HTR-8/SVneo (cell line): ENCODE measurements at regions not wholly inside any gene's neighbourhood (a gene's known extent, or its start where the extent isn't known, plus 50 kb on each side); places are given as distances from the start of the nearest gene placed in this dataset.
"Not testable (repeated sequence)": the region's sequence is repeated elsewhere in the genome, so short reads cannot be mapped to it uniquely, and the experiment has no call there.

Experiments used
- DNase-seq: peaks from one replicate; pipeline ENCODE4 v3.0.0; 2011; ENCODE audit warnings: low spot score, mixed read lengths; ENCODE audit not compliant: insufficient read length
- FAIRE-seq: peaks from 2 replicates; lab custom pipeline; 2011; peaks lifted over from hg19 to GRCh38; lab: Jason Lieb, UNC

DNA sequence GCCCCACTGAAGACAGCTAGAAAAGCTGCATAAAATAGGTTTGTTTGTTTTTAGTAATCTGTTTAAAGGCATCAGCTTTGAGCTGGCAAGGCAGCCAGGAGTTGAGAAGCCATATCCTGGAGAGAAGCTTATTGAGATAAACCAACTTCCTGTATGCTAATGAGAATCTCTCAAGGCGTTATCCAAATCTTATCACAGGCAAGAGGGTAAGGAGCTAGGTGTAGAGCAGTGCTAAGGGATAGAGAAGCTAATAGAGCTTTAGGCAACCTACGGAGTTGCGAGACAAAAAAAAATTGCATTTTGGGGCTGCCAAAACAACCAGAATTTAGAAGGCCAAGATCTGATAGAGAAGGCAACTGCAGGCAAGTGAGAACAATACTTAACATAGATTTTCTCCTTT, 641.6 kb downstream of the SH2D4B start:
- FAIRE-seq (no peak), DNase-seq (no peak)

DNA sequence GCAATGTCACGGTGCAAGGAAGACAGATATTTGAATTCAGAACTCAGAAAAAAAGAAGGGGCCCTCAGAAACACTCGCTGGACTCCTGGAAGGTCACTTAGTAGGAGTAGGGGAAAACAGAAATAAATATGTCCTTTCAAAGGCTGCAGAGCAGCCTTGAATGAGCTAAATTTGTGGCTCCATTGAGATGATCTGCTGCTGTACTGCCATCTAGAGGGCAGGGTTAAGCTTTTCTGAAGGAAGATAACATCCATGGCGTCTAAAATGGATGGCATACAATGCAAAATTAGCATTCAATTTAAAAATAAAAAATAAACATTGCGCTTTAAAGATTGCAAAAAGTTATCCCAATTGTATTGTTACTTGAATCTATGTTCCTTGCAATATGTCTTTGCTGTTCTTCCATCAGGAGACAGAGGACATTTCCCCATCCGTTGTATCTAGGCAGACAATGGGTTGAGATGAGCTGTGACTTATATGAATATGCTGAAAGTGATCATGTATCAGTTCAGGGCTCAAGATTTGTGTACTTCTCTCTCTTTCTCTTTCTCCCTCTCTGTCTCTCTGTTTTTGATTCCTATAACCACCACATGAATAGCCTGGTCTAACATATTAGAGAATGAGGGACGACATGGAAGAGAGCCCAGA, 642.2 kb downstream of the SH2D4B start:
- no peak for FAIRE-seq
- DNase-seq = peak; percentile 4

DNA sequence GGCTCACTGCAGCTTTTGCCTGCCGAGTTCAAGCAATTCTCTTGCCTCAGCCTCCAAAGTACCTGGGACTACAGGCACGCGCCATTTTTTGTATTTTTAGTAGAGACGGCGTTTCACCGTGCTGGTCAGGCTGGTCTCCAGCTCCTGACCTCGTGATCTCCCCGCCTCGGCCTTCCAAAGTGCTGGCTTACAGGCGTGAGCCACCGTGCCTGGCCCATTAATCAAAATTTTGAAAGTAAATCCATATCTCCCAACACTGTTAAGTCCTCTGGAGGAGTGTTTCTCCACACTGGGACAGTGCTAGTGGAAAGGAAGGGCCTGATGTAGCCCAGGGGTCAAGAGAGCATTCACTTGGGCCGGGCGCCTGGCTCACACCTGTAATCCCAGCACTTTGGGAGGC, 644.6 kb downstream of the SH2D4B start:
- DNase-seq (no peak), FAIRE-seq (no peak)

DNA sequence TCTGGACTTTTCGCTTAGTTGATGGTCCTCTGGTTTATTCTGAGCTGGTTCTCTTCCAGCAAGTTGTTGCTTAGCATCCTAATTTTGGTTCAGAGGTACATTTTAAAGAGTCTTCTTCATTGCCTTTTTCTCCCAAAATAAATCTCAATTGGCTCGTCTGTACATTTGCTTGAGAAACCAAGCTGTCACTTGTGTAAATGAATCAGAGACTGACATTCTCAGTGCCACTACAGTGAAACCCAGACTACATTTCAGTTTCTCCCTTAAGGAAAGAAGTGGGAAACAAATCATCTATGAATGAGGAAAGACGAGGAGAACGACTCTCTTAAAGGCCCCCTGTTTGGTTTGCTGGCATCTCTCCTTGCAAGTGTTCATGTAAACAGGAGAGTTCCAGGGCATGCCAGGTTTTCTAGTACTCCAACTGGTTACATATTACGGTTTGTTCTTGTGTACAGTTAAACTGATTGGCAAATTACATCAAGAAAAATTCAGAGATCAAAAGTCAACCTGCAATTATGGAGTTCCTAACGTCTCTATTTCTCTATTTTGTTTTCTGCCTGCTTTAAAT, 654.6 kb downstream of the SH2D4B start:
- no peak for FAIRE-seq
- no peak for DNase-seq

DNA sequence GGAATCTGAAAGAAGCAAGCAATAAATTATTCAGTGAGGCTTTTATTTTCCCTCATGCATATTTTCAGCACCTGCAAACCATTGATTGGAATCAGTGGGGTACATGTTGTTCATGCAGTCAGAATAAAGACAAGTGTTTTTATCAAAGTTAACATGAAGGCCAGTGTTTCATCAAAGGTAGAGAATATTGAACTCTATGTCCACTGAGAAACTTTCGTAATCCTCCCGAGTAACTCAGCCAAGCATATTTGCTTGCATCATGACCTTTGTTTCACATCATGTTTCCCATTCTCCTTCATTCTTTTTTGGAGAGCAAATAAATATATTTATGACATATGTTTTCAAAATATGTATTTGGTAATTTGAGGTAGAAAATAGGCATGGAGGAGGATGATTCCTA, 663.1 kb downstream of the SH2D4B start:
- FAIRE-seq (no peak), DNase-seq (no peak)

DNA sequence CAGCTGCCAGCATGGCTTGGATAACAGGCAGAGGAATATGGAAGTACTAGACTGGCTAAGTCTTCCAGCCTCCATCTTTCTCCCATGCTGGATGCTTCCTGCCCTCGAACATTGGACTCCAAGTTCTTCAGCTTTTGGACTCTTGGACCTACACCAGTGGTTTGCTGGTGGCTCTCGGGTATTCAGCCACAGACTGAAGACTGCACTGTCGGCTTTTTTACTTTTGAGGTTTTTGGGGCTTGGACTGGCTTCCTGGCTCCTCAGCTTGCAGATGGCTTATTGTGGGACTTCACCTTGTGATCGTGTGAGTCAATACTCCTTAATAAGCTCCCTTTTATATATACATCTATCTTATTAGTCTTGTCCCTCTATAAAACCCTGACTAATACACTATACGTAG, 667.6 kb upstream of the NRG3 start:
- not testable (repeated sequence) for FAIRE-seq, DNase-seq

DNA sequence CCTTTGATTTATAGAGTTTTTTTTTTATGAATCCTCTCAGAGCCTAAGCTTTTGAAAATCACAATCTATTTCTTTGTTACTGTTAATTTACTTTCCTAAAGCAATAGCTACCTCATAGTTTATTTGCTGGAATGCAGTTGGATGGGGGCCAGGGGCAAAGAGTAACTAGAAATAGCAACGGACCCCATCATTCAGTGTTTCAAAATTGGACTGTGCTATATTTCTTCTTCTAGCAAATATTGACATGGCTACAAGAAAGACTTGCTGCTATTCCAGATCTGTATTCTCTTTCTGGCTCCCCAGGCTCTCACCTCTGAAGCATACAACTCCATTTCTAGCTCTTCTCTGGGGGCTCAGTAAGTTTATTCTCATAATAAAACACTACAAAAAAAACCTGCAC, 661.6 kb upstream of the NRG3 start:
- FAIRE-seq = no peak
- no peak for DNase-seq

DNA sequence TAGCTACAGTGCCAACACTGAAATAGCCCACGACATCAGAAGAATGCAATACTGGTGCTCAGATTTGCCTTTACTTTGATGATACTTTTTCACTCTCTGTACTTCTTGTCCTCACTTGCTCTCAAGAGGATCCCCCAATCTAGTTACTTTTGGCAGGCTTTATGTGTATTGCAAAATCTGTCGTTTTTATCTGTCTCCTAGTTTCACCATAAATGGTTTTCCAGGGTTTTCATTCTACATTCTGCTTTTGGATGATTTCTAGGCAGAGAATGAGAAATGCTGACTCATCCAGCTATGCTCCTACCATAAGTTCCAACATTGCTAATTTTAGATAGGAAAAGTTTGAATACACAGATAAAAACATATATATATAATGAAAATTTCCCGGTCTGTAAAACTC, 659.5 kb upstream of the NRG3 start:
- FAIRE-seq = no peak
- no peak for DNase-seq

DNA sequence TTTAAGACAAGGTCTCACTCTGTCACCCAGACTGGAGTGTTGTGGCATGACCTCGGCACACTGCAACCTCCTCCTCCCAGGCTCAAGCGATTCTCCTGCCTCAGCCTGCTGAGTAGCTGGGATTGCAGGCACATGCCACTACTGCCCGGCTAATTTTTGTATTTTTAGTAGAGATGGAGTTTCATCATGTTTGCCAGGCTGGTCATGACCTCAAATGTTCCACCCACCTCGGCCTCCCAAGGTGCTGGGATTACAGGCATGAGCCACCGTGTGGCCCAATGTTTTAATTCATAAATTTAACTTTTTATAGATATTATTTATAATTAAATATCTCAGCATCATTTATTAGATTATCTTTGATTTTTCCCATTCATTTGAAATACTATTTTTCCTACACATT, 658.0 kb upstream of the NRG3 start:
- DNase-seq = no peak
- no peak for FAIRE-seq

DNA sequence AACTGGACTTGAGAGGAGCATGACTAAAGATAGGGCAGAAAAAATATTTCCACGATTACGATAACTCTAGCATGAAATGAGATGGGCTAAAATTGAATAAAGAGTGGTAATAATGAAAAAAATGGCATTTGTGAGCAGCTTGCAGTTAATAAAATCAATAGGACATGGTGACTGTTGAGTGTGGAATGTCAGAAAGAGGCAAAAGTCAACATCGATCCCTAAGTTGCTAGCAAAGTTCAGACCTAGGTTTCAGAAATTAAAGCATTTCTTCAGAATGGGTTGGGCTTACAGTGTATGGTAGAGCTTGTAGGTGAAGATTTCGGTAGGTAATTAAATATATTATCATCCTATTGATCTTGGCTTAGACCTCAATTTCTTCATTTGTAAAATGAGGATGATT, 656.7 kb upstream of the NRG3 start:
- no peak for DNase-seq
- no peak for FAIRE-seq

DNA sequence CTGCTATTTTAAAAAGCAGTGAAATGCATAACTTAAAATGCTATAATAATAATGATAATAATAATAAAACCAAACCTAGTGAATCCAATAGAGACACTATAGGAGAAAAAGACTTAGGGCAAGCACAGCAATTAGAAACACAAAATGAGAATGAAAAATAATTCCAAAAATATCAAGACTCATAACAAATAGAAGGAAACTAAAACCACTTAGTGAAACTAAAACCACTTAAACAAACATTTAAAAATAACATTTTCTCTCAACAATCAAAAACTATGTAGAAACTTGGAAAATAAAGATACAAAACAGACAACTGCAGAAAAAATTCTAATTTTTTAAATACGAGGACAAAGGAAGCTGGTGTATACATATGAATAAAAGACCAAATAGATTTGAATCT, 655.2 kb upstream of the NRG3 start:
- DNase-seq (no peak), FAIRE-seq (no peak)

DNA sequence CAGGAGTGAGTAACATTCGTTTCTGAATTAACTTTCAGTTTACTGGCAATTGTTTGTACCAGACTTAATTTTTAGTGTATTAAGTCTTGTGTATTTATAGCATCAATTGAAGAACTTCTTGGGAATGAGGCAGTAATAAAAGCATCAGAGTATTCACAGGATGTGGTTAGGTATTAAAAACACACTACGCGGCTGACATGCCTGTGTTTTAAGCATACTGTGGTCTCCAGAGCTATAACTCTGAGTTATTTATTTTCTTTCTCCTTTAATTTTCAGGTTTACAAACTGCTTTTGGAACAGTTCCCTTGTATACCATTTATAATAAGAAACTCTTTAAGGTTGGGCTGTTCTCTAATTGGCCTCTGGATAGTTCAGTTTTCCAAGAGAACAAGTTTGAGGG, 626.1 kb upstream of the NRG3 start:
- DNase-seq = no peak
- no peak for FAIRE-seq

DNA sequence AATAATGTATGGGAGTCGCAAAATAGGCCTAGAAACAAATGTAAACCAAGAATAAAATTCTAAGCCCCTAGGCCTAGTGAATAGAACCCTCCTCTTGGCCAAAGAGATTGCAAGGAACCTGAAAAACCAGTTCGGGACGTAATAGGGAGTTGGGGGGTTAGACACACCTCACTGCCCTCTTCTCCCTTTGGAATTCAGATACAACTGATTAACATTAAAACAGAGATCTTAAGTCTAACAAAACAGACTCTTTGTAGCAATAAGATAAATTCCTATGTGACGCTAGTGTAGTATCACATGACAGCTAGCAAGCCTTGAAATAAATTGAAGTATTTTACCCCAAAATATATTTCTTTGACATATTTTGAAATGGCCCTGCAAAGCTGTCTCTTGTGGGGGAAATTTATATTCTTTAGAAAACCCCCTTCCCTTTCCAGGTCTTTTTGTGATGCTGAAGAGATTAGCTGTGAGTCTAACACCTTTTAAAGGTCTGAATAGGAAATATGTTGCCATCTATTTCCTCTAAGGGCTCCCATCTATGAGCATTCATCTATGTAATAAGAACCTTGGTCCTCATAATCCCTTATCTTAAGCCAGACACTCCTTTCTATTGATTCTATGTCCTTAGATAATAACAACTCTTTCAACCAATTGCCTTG, 623.4 kb upstream of the NRG3 start:
- no peak for DNase-seq
- FAIRE-seq = no peak

DNA sequence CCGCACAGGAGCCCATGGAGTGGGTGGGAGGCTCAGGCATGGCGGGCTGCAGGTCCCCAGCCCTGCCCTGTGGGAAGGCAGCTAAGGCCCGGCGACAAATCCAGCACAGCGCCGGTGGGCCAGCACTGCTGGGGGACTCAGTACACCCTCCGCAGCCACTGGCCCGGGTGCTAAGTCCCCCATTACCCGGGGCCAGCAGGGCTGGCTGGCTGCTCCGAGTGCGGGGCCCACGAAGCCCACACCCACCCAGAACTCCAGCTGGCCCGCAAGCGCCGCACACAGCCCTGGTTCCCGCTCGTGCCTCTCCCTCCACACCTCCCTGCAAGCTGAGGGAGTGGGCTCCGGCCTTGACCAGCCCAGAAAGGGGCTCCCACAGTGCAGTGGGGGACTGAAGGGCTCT, 610.0 kb upstream of the NRG3 start:
- not testable (repeated sequence) for FAIRE-seq, DNase-seq

DNA sequence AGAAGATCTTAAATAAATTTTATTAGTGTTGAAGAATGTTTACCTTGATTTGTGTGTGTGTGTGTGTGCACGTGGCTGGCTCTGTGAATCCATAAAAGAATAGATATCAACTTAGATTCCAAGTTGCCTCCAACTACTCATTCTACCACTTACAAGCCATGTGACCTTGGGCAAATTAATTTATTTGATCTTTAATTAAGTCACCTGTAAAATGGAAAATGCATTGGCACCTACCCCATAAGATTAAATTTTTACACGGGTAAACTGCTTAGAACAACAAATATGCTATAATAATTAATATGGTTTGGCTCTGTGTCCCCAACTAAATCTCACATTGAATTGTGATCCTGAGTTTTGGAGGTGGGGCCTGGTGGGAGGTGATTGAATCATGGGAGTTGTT, 604.9 kb upstream of the NRG3 start:
- no peak for FAIRE-seq
- DNase-seq = no peak

DNA sequence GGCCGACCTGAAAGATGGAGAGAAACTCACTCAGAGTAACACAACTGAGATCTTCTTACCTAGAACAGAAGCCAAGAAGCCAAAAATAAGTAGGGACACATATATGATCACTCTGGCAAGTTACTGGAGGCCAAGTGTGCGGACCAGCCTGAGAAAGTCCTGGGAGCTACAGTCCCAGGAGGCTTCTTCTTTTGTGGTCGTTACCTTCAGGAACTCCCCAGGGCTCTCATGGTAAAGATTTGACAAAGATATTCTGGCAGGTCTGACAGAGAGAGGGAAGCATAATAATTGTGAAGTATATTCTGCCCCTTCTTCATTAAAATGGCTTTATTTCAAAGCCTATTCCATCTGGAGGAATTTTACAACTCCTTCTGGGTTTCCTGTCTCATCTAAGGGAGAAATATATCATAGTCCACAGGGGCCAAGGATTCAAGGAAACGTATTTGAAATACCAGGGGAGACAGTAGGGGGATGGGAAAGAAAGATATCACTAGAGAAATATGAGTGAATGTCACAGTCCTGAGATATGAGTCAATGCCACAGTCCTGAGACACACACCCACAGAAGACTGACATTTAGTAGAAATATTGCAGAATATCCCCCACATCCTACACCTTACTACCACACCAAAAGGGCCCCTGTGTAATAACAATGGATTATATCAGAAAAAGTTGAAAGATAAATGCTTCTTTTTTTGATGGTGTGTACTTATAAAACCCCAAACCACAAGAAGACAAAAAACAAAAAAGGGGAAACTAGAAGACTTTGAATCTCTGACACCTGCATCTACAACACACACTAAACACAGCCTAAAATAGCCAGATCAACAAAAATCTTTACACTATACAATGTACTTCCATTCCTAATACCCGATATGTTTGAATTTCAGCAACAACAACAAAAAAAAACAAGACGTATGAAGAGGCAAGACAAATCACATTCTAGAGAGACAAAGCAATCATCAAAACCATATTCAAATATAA, 594.2 kb upstream of the NRG3 start:
- FAIRE-seq (no peak), DNase-seq (no peak)

DNA sequence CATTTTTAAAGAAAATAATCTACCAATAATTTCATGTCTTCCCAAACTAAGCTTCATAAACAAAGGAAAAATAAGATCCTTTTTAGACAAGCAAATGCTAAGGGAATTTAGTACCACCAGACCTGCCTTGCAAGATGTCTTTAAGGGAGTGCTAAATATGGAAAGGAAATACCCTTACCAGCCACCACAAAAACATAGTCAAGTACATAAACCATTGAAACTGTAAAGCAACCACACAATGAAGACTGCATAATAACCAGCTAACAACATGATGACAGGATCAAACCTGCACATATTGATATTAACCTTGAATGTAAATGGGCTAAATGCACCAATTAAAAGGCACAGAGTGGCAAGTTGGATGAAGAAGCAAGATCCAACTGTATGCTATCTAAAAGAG, 586.5 kb upstream of the NRG3 start:
- DNase-seq = no peak
- no peak for FAIRE-seq

DNA sequence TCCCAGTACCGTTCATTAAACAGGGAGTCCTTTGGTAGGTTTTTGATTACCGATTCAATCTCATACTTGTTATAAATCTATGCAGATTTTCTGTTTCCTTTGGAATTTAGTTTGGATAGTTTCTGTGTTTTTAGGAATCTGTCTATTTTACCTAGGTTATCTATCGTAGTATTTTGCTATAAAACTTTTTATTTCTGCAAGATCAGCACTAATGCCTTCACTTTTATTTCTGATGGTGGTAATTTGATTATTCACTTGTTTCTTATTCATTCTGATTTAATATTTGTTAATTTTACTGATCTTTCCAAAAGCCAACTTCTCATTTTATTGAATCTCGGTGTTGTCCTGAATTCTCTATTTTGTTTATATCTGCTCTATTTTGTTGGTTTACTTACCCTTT, 577.7 kb upstream of the NRG3 start:
- FAIRE-seq = no peak

DNA sequence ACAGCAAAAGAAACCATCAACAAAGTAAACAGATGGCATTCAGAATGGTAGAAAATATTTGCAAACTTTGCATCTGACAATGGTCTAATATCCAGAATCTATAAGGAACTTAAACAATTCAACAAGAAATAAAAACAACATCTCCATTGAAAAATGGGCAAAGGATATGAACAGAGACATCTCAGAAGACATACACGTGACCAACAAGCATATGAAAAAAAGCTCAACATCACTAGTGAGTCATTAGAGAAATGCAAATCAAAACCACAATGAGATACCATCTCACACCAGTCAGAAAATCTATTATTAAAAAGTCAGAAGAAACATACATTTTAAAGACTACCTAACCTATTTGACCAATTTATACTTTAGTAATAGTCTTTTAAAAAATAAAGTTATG, 571.3 kb upstream of the NRG3 start:
- FAIRE-seq (no peak), DNase-seq (no peak)

More for the DNA sequence above, 577.7 kb upstream of the NRG3 start:
- no peak for DNase-seq

DNA sequence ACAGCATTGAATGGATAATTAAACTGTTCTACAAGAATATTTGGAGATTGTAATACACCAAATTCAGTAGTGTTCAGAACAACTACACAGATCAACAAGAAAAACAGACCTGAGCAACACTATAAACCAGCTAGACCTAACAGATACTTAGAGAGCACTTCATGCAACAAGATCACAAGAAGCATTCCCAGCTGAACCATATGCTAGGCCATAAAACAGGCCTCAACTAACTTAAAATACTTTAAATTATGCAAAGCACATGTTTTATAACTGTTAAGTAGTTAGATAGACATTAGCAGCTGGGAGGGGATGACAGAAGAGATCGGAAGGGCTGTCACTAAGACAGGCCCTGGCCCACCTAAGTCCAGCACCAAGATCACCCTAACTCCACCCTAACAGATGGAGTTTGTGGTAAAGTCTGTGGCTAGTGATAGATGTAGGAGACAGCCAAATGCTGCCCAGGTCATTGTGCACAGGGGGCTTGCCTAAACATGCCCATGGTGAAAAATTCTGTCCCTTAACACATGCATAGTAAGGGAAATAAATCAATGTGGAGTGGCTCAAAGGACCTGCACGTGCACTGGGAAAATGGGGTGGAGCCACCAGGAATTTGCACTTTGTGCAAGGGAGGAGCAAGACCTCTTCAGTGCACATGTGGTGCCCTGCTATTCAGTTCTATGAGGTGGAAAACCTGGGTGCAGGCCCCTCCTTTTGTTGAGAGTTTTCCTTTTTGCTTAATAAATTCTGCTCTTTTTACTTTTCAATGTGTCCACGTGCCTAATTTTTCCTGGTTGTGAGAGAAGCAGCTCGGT, 567.8 kb upstream of the NRG3 start:
- DNase-seq (no peak), FAIRE-seq (no peak)
